Esophagus squamous epithelium (tissue), 5 donors: ENCODE measurements at regions not wholly inside any gene's neighbourhood (a gene's known extent, or its start where the extent isn't known, plus 50 kb on each side); places are given as distances from the start of the nearest gene placed in this dataset.
A peak's percentile ranks its signal among the peaks of the same experiment; 100 is the strongest.

Experiments used
- DNase-seq: peaks from one replicate; lab custom pipeline; 2025; lab: John Stamatoyannopoulos, UW
- H3K27ac ChIP-seq, 4 donors: fragments of 200-600 bp; sonication (generic); one replicate each; pipeline ENCODE4 v1.5.1; 2016 to 2019; ENCODE audit warnings: mild to moderate bottlenecking in 1 of 4
- H3K27me3 ChIP-seq, 4 donors: fragments of 200-600 bp; sonication (generic); 1 replicate in 3 of 4; 2 replicates in 1 of 4; pipeline versions ENCODE4 v1.5.1 to v1.6.0; 2017 to 2021; ENCODE audit warnings: antibody characterized with exemption in 1 of 4
- H3K36me3 ChIP-seq, 3 donors: fragments of 200-600 bp; sonication (generic); one replicate each; pipeline ENCODE4 v1.5.1; 2016 to 2019
- H3K4me1 ChIP-seq, 3 donors: fragments of 200-600 bp; sonication (generic); one replicate each; pipeline ENCODE4 v1.5.1; 2017 to 2019
- H3K4me3 ChIP-seq, 4 donors: fragments of 200-600 bp; sonication (generic); 1 replicate in 3 of 4; 2 replicates in 1 of 4; pipeline ENCODE4 v1.5.1; 2016 to 2019; ENCODE audit warnings: mild to moderate bottlenecking in 2 of 4, moderate library complexity in 1 of 4
- H3K9me3 ChIP-seq, 3 donors: fragments of 200-600 bp; sonication (generic); one replicate each; pipeline ENCODE4 v1.5.1; 2016 to 2019
- POLR2A ChIP-seq, 4 donors: fragments of 450-650 bp; IDR thresholded peaks; one replicate each; pipeline ENCODE4 v1.6.1; 2017; ENCODE audit warnings: antibody characterized with exemption in 4 of 4, mild to moderate bottlenecking in 4 of 4, moderate library complexity in 3 of 4
- WGBS, 2 donors: methylation state at CpG; one replicate each; pipeline ENCODE4 v1.1.5; 2018; 5-methylcytosine and 5-hydroxymethylcytosine counted together
- intact Hi-C: fragments of 100-400 bp; cut with DNase I; formaldehyde crosslinking; loops from one replicate; pipeline ENCODE4 v1.15.0; 2022
- TF ChIP-seq, protein P1 (sequence below), 6 experiments: fragments of 450-650 bp in 4 of 6; fragments of 200-600 bp in 2 of 6; sonication (generic) in 2 of 6; IDR thresholded peaks; one replicate each; pipeline ENCODE4 v1.5.1; 2016 to 2019; ENCODE audit warnings: antibody characterized with exemption in 6 of 6, mild to moderate bottlenecking in 4 of 6, moderate library complexity in 4 of 6
- donor health status: DM: yes; HTN: yes; CAD: no.

DNA sequence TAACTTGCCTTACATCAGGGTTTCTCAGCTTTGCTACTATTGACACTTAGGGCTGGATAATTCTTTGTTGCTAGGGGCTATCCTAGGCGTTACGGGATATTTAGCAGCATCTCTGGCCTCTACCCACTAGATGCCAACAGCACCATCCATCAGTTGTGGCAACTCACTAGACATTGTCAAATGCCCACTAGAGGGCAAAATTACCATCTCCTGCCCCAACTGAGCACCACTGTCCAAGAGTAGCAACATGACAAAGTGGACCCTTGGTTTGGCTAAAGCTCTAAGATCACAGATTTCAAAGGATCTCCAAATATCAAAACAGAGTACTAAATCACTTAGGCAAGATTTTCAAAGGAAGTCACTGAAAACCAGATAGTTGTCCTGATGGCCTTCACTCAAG, 251.7 kb upstream of the TBX3 start:
- TF ChIP-seq, protein P1, sequence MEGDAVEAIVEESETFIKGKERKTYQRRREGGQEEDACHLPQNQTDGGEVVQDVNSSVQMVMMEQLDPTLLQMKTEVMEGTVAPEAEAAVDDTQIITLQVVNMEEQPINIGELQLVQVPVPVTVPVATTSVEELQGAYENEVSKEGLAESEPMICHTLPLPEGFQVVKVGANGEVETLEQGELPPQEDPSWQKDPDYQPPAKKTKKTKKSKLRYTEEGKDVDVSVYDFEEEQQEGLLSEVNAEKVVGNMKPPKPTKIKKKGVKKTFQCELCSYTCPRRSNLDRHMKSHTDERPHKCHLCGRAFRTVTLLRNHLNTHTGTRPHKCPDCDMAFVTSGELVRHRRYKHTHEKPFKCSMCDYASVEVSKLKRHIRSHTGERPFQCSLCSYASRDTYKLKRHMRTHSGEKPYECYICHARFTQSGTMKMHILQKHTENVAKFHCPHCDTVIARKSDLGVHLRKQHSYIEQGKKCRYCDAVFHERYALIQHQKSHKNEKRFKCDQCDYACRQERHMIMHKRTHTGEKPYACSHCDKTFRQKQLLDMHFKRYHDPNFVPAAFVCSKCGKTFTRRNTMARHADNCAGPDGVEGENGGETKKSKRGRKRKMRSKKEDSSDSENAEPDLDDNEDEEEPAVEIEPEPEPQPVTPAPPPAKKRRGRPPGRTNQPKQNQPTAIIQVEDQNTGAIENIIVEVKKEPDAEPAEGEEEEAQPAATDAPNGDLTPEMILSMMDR (IDR thresholded peaks at IDR 0.05): peak in 1 of 6 experiments; percentile 45
- TF ChIP-seq POLR2A (IDR thresholded peaks at IDR 0.05): no peak
- DNase-seq: no peak
- Histone ChIP-seq H3K27ac (no peak overlapping the region), H3K4me3 (no peak overlapping the region), H3K36me3 (no peaks in the 10 kb centered on the region), H3K4me1 (no peaks in the 10 kb centered on the region), H3K27me3 (no peaks in the 10 kb centered on the region), H3K9me3 (peaks cover 3 to 20% (median 6%) of the 10 kb centered on the region in 3 donors)
- 96 to 100% methylated on average over 1 to 2 of the region's 2 CpGs for WGBS, 2 donors
- intact Hi-C loops: no loop called here

DNA sequence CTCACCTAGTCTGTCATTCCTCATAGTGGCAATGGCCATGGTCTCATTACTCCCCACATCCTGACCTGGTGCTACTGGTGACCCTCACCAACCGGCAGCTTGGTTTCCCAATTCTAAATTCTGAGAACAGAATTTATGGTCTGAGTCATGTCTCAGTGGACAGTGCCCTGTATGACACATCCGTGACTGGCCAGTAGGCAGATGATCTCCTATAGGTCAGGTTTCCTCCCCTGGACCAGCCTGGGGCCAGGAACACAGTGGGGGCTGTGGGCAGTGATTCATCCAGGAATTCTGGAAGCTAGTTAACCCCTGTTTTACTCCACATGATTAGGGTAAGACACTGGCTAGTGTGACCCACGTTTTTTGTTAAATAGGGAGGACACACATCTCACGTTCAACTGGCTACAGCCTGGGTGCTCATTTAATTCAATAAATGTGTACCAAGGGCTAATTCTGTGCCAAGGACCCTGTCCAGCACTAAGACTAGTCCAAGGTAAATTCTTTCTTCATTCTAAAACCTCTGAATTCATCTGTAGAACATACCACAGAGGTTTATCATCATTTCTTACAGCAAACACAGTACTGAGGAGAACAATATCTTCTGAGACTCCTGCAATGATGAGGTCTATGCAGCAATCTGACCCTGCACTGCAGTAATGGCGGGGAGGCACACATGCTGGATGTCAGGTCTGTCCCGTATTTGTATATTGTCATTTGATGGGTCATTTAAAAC, 249.6 kb upstream of the TBX3 start:
- intact Hi-C loops: no loop called here
- Histone ChIP-seq H3K36me3 (no peaks in the 10 kb centered on the region), H3K27me3 (no peaks in the 10 kb centered on the region), H3K9me3 (peaks cover 0 to 18% (median 0%) of the 10 kb centered on the region in 3 donors), H3K4me1 (no peaks in the 10 kb centered on the region), H3K4me3 (no peak overlapping the region), H3K27ac (no peak overlapping the region)
- WGBS, 2 donors: 61 to 72% methylated on average over 6 of the region's 6 CpGs
- no peak for DNase-seq
- no peak for TF ChIP-seq POLR2A (IDR thresholded peaks at IDR 0.05)
- TF ChIP-seq, protein P1 (IDR thresholded peaks at IDR 0.05): no peak

GRCh38 chr12:114932806-114933205, 248.8 kb upstream of the TBX3 start:
- peaks cover 0 to 18% (median 0%) of the 10 kb centered on the region in 3 donors for H3K9me3 ChIP-seq
- no peak overlapping the region for H3K4me3 ChIP-seq
- 64 to 84% methylated on average over 3 of the region's 3 CpGs for WGBS, 2 donors
- no peaks in the 10 kb centered on the region for H3K36me3 ChIP-seq
- H3K27ac ChIP-seq: no peak overlapping the region
- H3K27me3 ChIP-seq: no peaks in the 10 kb centered on the region
- H3K4me1 ChIP-seq: no peaks in the 10 kb centered on the region
- DNase-seq: no peak
- TF ChIP-seq, protein P1 (IDR thresholded peaks at IDR 0.05): no peak
- TF ChIP-seq POLR2A (IDR thresholded peaks at IDR 0.05): no peak
- intact Hi-C loops: no loop called here

DNA sequence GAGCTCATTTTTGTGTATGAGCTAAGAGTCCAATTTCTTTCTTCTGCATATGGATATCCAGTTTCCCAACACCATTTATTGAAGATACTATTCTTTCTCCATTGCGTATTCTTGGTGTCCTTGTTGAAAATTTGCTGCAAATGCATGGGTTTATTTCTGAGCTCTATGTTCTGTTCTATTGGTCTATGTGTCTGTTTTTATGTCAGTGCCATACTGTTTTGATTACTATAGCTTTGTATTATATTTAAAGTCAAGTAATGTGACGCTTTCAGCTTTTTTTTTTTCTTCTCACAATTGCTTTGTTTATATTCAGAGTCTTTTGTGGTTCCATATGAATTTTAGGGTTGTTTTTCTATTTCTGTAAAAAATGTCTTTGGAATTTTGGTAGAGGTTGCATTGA, 247.1 kb upstream of the TBX3 start:
- TF ChIP-seq POLR2A (IDR thresholded peaks at IDR 0.05): no peak
- TF ChIP-seq, protein P1 (IDR thresholded peaks at IDR 0.05): no peak
- H3K27ac ChIP-seq: no peak overlapping the region
- H3K9me3 ChIP-seq: peaks cover 0 to 18% (median 0%) of the 10 kb centered on the region in 3 donors
- no peaks in the 10 kb centered on the region for H3K36me3 ChIP-seq
- 82 to 90% methylated on average over 2 of the region's 2 CpGs for WGBS, 2 donors
- H3K4me1 ChIP-seq: no peaks in the 10 kb centered on the region
- intact Hi-C loops: no loop called here
- no peak overlapping the region for H3K4me3 ChIP-seq
- H3K27me3 ChIP-seq: no peaks in the 10 kb centered on the region
- DNase-seq: no peak

- TF ChIP-seq, protein P1 (IDR thresholded peaks at IDR 0.05): no peak
- no peak for TF ChIP-seq POLR2A (IDR thresholded peaks at IDR 0.05)
- Histone ChIP-seq H3K4me3 (no peak overlapping the region), H3K4me1 (no peaks in the 10 kb centered on the region), H3K9me3 (peaks cover 0 to 14% (median 0%) of the 10 kb centered on the region in 3 donors), H3K36me3 (no peaks in the 10 kb centered on the region), H3K27ac (no peak overlapping the region), H3K27me3 (no peaks in the 10 kb centered on the region)
- intact Hi-C loops: no loop called here
- no peak for DNase-seq
- WGBS, 2 donors: 87 to 88% methylated on average over 6 of the region's 6 CpGs
These were observed 242.4 kb upstream of the TBX3 start for GRCh38 chr12:114926341-114926740.
